ENCODE measurements at regions not wholly inside any gene's neighbourhood (a gene's known extent, or its start where the extent isn't known, plus 50 kb on each side); places are given as distances from the start of the nearest gene placed in this dataset.

- TF ChIP-seq CTCF (IDR thresholded peaks at IDR 0.05) (no peak), EZH2 (IDR thresholded peaks at IDR 0.05; ENCODE audit: borderline replicate concordance, insufficient read depth, low read depth, low read length, poor library complexity, severe bottlenecking) (no peak)
Measured at GRCh38 chr10:33493497-33493896, 159.0 kb upstream of the NRP1 start.

Data from B cell (primary cell).